Neuronal stem cell (in vitro differentiated cells): ENCODE measurements at regions not wholly inside any gene's neighbourhood (a gene's known extent, or its start where the extent isn't known, plus 50 kb on each side); places are given as distances from the start of the nearest gene placed in this dataset.
A peak's percentile ranks its signal among the peaks of the same experiment; 100 is the strongest.

Source experiments
- DNase-seq: peaks from one replicate; pipeline ENCODE4 v3.0.0-alpha.2; 2013; ENCODE audit warnings: low spot score
- H2AFZ ChIP-seq: one replicate; pipeline ENCODE4 v1.6.1; 2013; ENCODE audit warnings: mild to moderate bottlenecking, low read length, inconsistent platforms
- H2AK5ac ChIP-seq: 2 replicates; pipeline ENCODE4 v1.6.1; 2013; ENCODE audit warnings: low read depth, mild to moderate bottlenecking, inconsistent platforms, low read length, moderate library complexity, mixed read lengths
- H2BK120ac ChIP-seq: 2 replicates; pipeline ENCODE4 v1.6.1; 2013; ENCODE audit warnings: low read depth, mild to moderate bottlenecking, inconsistent platforms, low read length, moderate library complexity, mixed read lengths
- H2BK12ac ChIP-seq: one replicate; pipeline ENCODE4 v1.6.1; 2013; ENCODE audit warnings: low read length, inconsistent platforms
- H2BK15ac ChIP-seq: 2 replicates; pipeline ENCODE4 v1.6.1; 2013; ENCODE audit warnings: mild to moderate bottlenecking, low read length, inconsistent platforms, mixed read lengths
- H2BK5ac ChIP-seq: one replicate; pipeline ENCODE4 v1.6.1; 2013; ENCODE audit warnings: inconsistent platforms, mild to moderate bottlenecking, low read length, moderate library complexity
- H3K14ac ChIP-seq: one replicate; pipeline ENCODE4 v1.6.1; 2013; ENCODE audit warnings: low read length, inconsistent platforms
- H3K18ac ChIP-seq: 2 replicates; pipeline ENCODE4 v1.6.1; 2013; ENCODE audit warnings: low read length, inconsistent platforms
- H3K23ac ChIP-seq: 2 replicates; pipeline ENCODE4 v1.6.1; 2013; ENCODE audit warnings: low read depth, mild to moderate bottlenecking, mixed read lengths, low read length, inconsistent platforms; ENCODE audit not compliant: poor library complexity
- H3K27ac ChIP-seq: replicated peaks from 3 replicates; pipeline ENCODE4 v1.5.1; 2013; ENCODE audit warnings: low read length, inconsistent platforms
- H3K27me3 ChIP-seq, 3 experiments: 2 replicates each; pipeline ENCODE4 v1.6.1; 2013; ENCODE audit warnings: low read length in 3 of 3, mild to moderate bottlenecking in 2 of 3, inconsistent platforms in 1 of 3, low read depth in 1 of 3, mixed read lengths in 1 of 3, moderate library complexity in 1 of 3; ENCODE audit not compliant: control insufficient read depth in 3 of 3, insufficient read depth in 3 of 3
- H3K36me3 ChIP-seq, 2 donors: replicated peaks in 1 of 2; 2 replicates each; pipeline ENCODE4 v1.6.1; 2013; ENCODE audit warnings: low read length in 2 of 2; ENCODE audit not compliant: control insufficient read depth in 2 of 2, insufficient read depth in 2 of 2
- H3K4ac ChIP-seq: 2 replicates; pipeline ENCODE4 v1.6.1; 2013; ENCODE audit warnings: inconsistent platforms, mild to moderate bottlenecking, low read length, moderate library complexity
- H3K4me1 ChIP-seq, 2 donors: 1 replicate in 1 of 2; 2 replicates in 1 of 2; pipeline ENCODE4 v1.6.1; 2013; ENCODE audit warnings: low read length in 2 of 2, low read depth in 1 of 2; ENCODE audit not compliant: control insufficient read depth in 2 of 2, insufficient read depth in 1 of 2
- H3K4me2 ChIP-seq: one replicate; pipeline ENCODE4 v1.6.1; 2013; ENCODE audit warnings: mild to moderate bottlenecking, low read length, inconsistent platforms; ENCODE audit not compliant: insufficient read depth, poor library complexity, severe bottlenecking
- H3K4me3 ChIP-seq, 2 donors: 2 replicates each; pipeline ENCODE4 v1.5.1; 2013; ENCODE audit warnings: low read length in 2 of 2, mild to moderate bottlenecking in 2 of 2, inconsistent platforms in 1 of 2, moderate library complexity in 1 of 2
- H3K79me1 ChIP-seq: one replicate; pipeline ENCODE4 v1.6.1; 2013; ENCODE audit warnings: low read depth, mild to moderate bottlenecking, inconsistent platforms, low read length, moderate library complexity
- H3K9ac ChIP-seq: one replicate; pipeline ENCODE4 v1.6.1; 2013; ENCODE audit warnings: mild to moderate bottlenecking, low read depth, low read length, inconsistent platforms; ENCODE audit not compliant: poor library complexity
- H3K9me3 ChIP-seq, 2 donors: replicated peaks in 1 of 2; 2 replicates each; pipeline versions ENCODE3 to v1.6.1; 2013; ENCODE audit warnings: low read length in 2 of 2, mild to moderate bottlenecking in 2 of 2, inconsistent platforms in 1 of 2, low read depth in 1 of 2, mixed read lengths in 1 of 2, moderate library complexity in 1 of 2; ENCODE audit not compliant: control insufficient read depth in 2 of 2, insufficient read depth in 1 of 2
- H4K8ac ChIP-seq: one replicate; pipeline ENCODE4 v1.6.1; 2013; ENCODE audit warnings: low read depth, mild to moderate bottlenecking, inconsistent platforms, low read length, moderate library complexity
- H4K91ac ChIP-seq: one replicate; pipeline ENCODE4 v1.6.1; 2013; ENCODE audit warnings: low read length, low read depth, mild to moderate bottlenecking, inconsistent platforms; ENCODE audit not compliant: poor library complexity
- WGBS, 2 donors: extraction: QIAGEN DNeasy Blood & Tissue Kit; methylation state at CpG; one replicate each; pipeline ENCODE4 v1.1.7; 2013; ENCODE audit warnings: missing lambda C conversion rate in 2 of 2, mixed read lengths in 1 of 2; ENCODE audit not compliant: insufficient read length in 2 of 2, insufficient replicate concordance in 1 of 2; ENCODE audit errors: extremely low coverage in 2 of 2; 5-methylcytosine and 5-hydroxymethylcytosine counted together

DNA sequence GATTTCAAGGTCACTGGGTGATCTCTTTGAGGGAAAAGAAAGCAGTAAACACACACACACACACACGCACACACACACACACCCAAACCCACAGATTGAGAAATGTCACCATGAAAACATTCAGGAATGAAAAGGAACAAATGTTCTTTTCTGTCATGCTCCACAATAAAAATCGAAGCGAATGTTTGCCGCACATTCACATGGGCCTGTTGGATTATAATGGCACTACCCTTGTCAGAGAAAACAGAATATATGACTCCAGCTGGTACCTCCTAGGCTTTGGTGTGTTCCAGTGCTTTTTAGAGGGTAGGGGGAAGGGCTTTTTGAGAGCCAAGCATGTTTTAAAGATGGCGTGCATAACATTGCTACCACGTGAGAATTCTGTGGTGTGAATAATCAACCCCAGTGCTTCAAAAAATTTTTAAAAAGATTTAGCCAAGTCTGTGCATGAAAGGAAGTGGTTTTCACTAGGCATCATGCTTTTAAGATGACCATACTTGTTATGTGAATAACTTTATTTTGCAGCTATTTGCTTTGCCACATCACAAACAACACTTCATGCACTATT, 120.8 kb upstream of the ZNF608 start:
- Histone ChIP-seq H3K4me2 (no peak overlapping the region), H3K4me3 (no peak overlapping the region), H3K9ac (no peak overlapping the region), H2BK5ac (no peak overlapping the region), H2BK120ac (no peak overlapping the region), H3K14ac (no peak overlapping the region), H3K27me3 (no peaks in the 10 kb centered on the region), H2BK15ac (no peak overlapping the region), H3K23ac (no peak overlapping the region), H3K4me1 (peaks cover 2 to 17% of the 10 kb centered on the region in 2 donors), H3K79me1 (no peaks in the 10 kb centered on the region), H2AK5ac (no peak overlapping the region), H3K36me3 (no peaks in the 10 kb centered on the region), H3K18ac (no peak overlapping the region), H4K8ac (no peak overlapping the region), H4K91ac (no peak overlapping the region), H2BK12ac (no peak overlapping the region), H2AFZ (peak overlapping the region; percentile 5), H3K9me3 (peaks cover 0 to 5% of the 10 kb centered on the region in 2 donors), H3K27ac (no peak overlapping the region), H3K4ac (no peak overlapping the region)
- WGBS, 2 donors = no CpG with 5 or more reads among the region's 6 CpGs
- no peak for DNase-seq

DNA sequence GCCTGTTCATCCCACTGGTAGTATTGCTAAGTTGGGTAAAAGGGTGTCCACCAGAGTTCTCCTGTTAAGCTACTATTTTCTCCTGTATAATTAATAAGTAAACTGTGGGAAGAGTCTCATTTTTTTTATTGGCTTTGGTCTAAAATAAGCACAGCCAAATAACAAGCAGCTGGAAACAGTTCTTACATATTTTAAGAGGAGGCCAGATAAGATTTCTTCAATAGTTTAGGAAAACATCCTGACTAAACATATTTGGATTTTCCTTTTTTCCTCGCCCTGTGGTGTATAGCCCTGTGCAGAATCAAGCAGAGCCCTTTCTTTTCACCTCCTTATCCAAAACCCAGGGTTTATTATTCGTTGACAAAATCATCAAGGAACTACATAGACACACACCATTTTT, 122.2 kb upstream of the ZNF608 start:
- Histone ChIP-seq H3K79me1 (no peaks in the 10 kb centered on the region), H3K9ac (no peak overlapping the region), H2BK120ac (no peak overlapping the region), H3K18ac (no peak overlapping the region), H3K4me3 (no peak overlapping the region), H2BK5ac (no peak overlapping the region), H2BK12ac (no peak overlapping the region), H3K4me2 (no peak overlapping the region), H3K23ac (no peak overlapping the region), H3K27ac (no peak overlapping the region), H4K8ac (no peak overlapping the region), H3K27me3 (no peaks in the 10 kb centered on the region), H3K4me1 (peaks cover 2 to 17% of the 10 kb centered on the region in 2 donors), H3K36me3 (no peaks in the 10 kb centered on the region), H3K9me3 (no peaks in the 10 kb centered on the region), H4K91ac (no peak overlapping the region), H2AK5ac (no peak overlapping the region), H3K4ac (no peak overlapping the region), H2AFZ (no peak overlapping the region), H2BK15ac (no peak overlapping the region), H3K14ac (no peak overlapping the region)
- DNase-seq = no peak
- WGBS, 2 donors = no CpG with 5 or more reads among the region's 2 CpGs

DNA sequence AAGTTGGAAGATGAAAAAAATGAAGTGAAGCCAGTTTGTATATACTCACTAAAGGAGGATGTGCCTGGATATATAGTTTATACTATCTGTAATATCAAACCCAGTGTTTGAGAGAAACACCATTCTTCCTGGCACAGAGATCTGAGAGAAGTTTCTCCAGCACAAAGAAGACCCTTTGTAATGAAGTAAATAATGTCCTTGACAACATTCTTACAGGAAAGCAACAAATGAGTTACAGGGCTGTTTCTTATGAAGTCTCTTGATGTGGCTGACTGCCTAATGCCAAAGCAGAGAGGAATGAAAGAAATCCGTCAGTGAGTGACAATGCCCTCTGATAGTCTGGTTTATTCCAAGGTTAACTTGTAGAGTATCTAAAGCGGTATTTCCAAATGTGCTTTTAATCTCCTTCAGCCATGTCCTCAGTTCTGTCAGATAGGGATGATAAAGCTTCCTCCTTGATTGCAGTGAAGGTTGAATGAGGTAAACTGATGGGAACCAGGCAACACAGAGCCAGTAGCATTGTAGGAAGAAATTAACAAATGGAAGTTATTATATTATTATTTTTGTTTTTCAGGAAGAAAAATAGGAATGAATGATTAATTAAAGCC, 123.1 kb upstream of the ZNF608 start:
- H2AK5ac ChIP-seq = no peak overlapping the region
- no peak overlapping the region for H2AFZ ChIP-seq
- H3K18ac ChIP-seq = no peak overlapping the region
- H3K79me1 ChIP-seq = no peaks in the 10 kb centered on the region
- no peak overlapping the region for H4K8ac ChIP-seq
- no peak overlapping the region for H4K91ac ChIP-seq
- H3K27me3 ChIP-seq = no peaks in the 10 kb centered on the region
- no peak overlapping the region for H2BK5ac ChIP-seq
- no peak overlapping the region for H3K4me2 ChIP-seq
- no peak for DNase-seq
- no peak overlapping the region for H2BK12ac ChIP-seq
- no peak overlapping the region for H3K4ac ChIP-seq
- WGBS, 2 donors = no CpG with 5 or more reads among the region's 2 CpGs
- H2BK15ac ChIP-seq = no peak overlapping the region
- H2BK120ac ChIP-seq = no peak overlapping the region
- peaks cover 2 to 17% of the 10 kb centered on the region in 2 donors for H3K4me1 ChIP-seq
- no peaks in the 10 kb centered on the region for H3K9me3 ChIP-seq
- no peak overlapping the region for H3K9ac ChIP-seq
- no peak overlapping the region for H3K14ac ChIP-seq
- no peak overlapping the region for H3K27ac ChIP-seq
- H3K36me3 ChIP-seq = no peaks in the 10 kb centered on the region
- no peak overlapping the region for H3K4me3 ChIP-seq
- H3K23ac ChIP-seq = no peak overlapping the region

DNA sequence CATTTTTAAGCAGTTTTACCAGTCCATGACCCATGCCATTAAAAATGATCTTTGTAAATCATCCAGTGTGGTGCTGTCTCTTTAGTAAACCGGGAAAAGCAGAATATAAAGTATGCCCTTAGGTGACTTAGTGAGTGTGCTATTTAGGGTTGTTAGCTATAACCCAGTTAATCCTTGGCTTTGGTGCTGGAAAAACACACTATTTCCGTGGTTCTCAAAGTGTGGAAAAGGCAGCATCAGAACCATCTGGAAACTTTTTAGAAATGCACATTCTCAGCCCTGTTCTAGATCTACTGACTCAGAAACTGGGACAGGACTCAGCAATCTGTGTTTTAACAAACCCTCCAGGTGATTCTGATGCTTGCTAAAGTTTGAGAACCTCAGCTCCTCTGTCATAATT, 123.6 kb upstream of the ZNF608 start:
- Histone ChIP-seq H3K23ac (no peak overlapping the region), H2BK12ac (no peak overlapping the region), H3K27me3 (no peaks in the 10 kb centered on the region), H2BK120ac (no peak overlapping the region), H3K4me2 (no peak overlapping the region), H3K4me1 (peaks cover 2 to 17% of the 10 kb centered on the region in 2 donors), H3K9ac (no peak overlapping the region), H3K18ac (no peak overlapping the region), H2BK5ac (no peak overlapping the region), H2AK5ac (no peak overlapping the region), H3K9me3 (peaks cover 0 to 3% of the 10 kb centered on the region in 2 donors), H3K27ac (no peak overlapping the region), H2AFZ (no peak overlapping the region), H4K8ac (no peak overlapping the region), H3K4me3 (no peak overlapping the region), H3K4ac (no peak overlapping the region), H3K14ac (no peak overlapping the region), H3K36me3 (no peaks in the 10 kb centered on the region), H4K91ac (no peak overlapping the region), H3K79me1 (no peaks in the 10 kb centered on the region), H2BK15ac (no peak overlapping the region)
- DNase-seq = no peak
- no CpG with 5 or more reads among the region's 2 CpGs for WGBS, 2 donors
